ENCODE measurements at regions not wholly inside any gene's neighbourhood (a gene's known extent, or its start where the extent isn't known, plus 50 kb on each side); places are given as distances from the start of the nearest gene placed in this dataset.
"Not testable (repeated sequence)": the region's sequence is repeated elsewhere in the genome, so short reads cannot be mapped to it uniquely, and the experiment has no call there.

DNA sequence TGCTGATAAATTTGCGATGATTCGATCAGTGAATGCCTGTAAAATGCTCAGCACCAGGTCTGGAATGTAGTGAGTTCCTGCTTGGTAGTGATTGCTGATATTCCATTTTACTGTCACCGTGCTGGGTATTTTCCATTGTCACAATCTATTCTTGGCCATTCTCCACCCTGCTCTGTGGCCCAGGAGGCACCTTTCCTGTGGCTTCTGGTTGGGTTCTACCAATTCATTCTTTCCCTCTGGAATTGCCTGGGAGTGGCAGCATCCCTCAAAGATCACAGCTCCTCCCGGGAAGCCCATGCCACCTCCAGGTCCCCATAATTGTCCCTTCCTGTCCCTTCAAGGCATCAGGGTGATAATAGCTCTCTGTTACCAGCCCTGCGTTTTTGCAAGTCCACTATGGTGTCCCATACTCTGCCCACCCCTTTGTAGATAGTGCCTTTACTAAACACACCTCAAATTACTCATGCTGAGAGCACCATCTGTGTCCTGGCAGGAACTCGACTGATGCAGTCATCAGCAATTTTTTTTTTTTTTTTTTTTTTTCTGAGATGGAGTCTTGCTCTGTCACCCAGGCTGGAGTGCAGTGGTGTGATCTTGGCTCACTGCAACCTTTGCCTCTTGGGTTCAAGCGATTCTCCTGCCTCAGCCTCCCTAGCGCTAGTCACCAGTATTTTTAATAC, 177.8 kb upstream of the PROK2 start:
- DNase-seq, result peak; percentile 60

DNA sequence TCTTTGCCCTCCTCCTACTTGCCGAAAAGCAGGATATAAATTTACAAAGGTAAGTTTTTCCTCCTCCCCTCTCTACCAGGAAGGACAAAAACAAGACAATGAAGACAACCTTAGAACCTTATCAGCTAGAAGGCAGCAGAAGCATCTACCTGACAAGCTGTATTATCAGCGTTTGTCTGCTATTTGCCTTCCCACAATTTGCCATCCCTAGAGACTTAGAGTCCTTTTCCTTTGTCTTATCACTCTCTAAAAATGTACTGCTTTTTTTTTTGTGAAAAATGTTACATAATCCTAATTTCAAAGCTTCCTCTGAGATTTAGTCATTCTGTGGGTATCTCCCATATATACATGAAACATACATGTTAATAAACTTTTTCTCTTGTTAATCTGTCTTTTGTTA, 176.9 kb upstream of the PROK2 start:
- no peak for DNase-seq

DNA sequence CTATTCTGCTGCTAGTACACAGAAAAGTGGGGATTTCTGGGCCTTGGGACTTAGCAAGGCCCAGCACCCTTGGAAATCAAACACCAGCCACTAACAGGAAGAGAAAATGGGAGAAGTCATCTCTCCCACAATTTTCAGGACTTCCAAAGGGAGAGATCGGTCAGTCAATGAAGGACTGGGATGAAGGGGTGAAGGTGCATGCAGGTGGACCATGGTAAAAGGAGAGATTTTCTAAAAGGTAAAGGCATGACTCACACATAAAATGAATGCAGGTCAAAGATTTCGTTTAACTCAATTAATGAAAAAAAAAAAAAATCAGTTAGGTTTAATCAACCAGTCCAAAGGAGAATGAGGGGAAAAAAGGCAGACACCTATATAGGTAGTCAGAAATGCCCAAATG, 176.4 kb upstream of the PROK2 start:
- DNase-seq, result no peak

DNA sequence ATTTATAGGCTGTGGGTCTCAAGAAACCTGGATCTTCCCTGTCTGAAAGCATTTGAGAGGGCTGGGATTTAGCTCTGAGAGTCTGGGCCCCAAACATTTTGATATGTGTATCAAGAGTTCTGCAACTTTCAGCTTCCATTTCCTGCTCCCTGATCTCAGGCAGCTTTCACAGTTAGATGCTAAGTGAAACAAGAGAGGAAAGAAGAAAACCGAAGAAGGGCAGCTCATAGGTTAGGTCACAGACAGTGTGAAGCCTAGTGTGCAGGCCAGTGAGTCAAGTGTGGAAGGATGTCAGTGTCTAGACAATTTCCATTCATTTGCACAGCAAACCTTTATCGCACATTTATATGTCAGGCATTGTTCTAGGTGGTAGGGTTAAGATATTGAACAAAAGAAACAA, 173.6 kb upstream of the PROK2 start:
- DNase-seq, result no peak

DNA sequence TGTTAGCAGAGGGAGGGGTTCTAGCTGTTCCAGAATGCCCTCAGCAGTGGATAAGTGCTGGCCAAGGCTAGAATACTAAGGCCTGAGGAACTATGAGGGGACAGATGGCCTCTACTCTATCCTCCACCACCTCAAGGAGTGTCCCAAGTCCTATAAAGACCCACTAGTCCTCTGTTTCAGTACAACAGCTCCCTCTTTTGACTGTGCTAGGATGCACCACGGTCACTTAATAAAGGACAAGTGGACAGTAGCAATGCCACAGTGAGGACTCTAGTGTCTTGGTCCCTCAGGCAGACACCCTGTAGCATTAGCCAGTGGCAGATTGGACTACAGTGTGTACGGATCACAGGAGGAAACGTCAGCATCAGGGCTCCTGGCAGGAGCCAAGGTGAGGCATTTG, 171.8 kb upstream of the PROK2 start:
- DNase-seq, result no peak

DNA sequence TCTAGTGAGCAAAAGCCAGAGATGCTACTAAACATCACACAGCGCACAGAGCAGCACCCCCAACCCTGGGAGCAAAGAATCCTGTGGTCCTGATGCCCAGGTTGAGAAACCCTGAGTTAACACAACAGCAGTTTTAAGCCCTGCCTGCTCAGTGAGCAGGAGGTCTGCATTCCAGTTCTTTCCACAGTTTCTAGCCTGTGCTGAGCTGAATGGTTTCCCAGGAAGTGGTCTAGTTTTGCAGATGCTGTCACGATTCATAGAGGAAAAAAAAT, 171.1 kb upstream of the PROK2 start:
- no peak for DNase-seq

DNA sequence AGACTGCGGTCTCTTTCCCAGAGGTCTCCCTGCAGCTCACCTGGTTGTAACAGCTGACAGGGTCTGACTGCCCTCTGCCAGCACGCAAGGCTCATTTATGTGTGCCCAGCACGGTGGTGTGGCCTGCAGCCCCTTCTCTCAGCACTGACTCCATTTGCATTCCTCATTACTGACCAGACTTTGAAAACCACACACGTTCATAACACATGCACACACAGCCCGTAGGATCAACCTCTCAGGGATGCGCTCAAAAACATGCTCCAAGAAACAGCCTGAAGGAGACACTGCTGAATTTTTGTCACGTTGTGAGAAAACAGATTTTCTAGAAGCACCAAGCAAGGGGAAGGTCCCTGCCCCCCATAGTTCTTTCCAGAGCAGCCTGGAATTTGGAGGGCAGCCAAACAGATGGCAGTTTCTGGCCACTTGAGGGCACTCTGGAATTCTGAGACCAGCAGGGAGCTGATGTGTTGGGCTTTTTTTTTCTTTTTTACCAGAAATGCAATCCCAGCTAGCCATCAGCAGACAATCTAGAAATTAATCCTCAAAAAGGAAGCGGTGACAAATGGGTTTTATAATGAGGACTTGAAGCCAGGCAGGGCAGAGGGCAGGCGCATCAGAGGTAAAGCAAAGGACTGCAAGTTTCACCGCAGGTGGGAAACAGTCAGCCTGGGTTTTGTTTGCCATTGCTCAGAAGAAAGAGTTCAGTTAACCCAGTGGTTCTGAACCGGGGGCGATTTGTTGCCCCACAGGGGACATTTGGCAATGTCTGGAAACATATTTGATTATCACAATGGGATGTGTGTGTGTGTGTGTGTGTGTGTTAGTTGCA, 170.5 kb upstream of the PROK2 start:
- DNase-seq, result peak; percentile 73

DNA sequence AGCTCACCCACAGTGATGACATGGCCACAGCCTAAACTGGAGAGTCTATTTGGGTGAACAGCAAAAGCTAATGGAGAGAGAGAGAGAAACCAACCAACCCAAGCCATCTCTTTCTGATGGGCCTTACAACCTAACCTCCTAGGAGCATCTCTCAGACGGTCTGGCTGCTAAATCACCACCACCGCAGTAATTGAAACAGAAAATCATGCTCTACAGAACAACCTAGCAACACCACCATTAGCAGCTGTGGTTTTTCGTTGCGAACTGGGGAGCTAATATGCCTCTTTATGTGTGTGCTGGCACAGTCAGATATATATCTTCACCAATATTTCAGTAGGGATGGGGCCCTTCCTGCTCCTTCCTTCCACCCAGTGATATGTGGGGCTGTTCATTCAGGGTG, 166.9 kb upstream of the PROK2 start:
- no peak for DNase-seq

DNA sequence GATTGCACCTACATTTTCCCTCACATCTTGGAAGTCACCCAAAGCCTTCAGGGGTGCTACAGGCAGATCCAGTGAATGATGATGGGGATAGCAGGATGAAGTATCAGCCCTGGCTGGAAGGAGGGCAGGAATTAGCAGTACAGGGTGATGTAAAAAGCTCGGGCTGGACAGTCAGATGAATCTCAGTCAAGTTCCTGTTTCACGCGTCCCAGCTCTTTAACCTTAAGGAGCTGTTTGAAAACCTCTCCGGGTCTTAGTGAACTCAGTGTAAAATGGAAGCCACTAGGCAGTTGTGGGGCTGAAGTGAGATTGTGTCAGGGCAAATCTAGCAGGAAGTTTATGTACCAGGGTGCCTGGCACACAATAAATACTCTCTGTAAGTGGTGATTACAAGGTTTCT, 166.4 kb upstream of the PROK2 start:
- DNase-seq, result no peak

DNA sequence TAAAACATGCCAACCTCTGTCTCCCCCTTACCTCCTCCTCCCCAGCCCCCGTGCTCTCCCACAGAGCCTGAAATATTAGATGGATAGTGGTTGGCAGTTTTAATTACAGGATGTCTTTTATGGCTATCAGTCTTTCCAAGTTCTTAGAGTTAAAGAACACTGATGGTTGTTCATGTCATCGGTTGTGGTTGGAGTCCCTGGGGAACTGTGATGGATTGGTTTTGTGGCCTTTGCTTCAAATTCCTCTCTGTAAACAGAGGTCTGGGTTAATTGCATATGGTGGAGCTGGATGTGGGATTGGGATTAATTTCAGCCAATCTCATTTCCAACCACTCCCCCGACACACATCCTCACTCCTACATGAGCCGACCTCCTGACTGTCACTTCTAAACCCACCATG, 164.5 kb upstream of the PROK2 start:
- DNase-seq, result no peak

DNA sequence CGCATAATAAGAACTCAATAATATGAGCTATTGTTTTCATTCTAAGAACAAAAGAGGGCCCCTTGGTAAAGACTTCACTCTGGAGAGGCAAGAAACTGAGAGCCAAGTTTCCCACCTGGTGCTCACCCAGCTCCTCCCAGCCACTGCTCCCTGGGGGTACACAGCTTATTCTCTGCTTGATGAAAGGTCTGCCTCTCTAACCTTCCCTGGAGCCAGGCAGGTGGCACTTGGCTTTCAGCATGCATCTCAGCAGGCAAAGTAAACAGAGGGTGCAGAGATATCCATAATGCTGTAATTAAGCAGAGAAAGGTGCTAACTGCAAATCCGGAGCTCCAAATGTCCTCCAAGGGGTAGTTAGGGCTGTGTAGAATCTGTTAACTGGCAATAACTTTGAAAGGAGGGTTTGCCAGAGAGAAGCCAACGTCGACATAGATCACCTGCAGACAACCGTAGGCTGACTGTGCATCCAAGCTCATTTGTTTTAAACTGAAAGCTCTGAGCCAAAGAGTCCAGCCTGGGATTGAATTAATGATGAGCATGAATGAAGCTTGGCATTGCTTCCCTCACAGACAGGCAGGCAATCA, 159.6 kb upstream of the PROK2 start:
- peak; percentile 80 for DNase-seq

DNA sequence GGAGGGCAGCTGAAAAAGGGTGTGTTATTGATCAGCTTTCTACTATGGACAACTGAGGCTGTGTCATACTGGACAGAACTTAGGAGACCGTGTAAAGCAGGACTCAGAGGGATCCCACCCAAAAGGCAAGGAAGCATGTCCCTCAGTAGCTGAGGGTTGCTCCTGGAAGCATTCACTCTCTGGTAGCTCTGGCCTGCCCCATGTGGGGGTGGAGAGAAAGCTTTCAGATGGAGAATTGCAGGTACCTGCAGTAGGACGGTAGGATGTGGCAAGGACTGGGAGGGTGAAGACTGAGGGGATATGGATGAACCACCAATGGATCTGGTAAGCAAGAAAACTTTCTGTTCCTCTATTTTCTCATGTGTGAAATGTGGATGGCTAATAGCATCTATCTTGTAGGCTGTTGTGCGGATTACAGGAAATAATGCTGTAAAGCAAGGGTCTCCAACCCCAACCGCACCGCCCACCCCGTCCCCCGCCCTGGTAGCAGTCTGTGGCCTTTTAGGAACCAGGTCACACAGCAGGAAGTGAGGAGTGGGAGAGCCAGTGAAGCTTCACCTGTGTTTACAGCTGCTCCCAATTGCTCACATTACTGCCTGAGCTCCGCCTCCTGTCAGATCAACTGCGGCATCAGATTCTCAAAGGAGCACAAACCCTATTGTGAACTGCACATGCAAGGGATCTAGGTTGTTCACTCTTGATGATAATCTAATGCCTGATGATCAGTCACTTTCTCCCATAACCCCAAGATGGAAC, 157.7 kb upstream of the PROK2 start:
- no peak for DNase-seq

DNA sequence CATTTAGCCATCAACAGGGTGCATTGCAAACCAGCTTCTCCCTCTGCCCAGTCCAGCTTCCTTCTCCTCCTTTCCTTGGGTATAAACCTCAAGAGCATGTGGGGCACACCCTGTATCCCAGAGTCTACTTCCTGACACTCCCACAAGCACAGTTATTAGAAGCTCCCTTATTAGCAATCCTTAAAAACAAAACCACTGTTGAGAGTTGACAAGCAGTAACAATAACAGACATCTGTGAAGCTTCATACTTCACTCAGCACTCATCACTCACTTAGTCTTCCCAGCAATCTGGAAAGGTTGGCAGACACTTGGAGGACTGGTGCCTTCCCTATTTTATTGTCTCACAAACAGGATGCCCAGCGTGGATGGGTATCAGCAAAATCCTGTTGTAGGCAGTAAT, 155.5 kb upstream of the PROK2 start:
- no peak for DNase-seq

DNA sequence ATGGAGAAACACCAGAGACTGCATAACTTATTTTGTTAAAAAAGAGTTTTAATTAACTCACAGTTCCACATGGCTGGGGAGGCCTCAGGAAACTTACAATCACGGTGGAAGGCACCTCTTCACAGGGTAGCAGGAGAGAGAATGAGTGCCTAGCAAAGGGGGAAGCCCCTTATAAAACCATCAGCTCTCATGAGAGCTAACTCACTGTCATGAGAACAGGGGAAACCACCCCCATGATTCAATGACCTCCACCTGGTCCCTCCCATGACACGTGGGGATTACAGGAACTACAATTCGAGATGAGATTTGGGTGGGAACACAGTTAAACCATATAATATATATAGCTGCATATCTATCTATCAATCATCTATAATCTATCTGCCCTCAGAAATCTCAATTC, 153.1 kb upstream of the PROK2 start:
- DNase-seq, result not testable (repeated sequence)

DNA sequence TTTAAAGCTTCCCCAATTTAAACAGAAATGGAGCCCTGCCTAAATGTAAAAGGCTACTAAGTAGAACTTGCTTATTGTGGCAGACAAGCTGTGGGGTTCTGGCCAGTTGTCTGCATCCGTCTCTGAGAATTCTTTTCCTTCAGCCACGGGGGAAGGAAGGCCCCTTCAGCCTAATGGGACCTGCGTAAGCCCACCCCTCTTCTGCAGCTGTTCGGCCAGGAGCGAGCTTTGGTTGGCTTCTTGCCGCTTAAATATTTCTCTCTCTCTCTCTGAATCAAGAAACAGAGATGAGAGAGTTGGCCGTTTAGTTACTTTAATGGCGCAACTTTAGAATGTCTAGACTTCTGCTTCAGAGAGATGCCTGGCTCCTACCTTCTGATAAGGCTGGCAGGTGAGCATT, 151.7 kb upstream of the PROK2 start:
- no peak for DNase-seq

DNA sequence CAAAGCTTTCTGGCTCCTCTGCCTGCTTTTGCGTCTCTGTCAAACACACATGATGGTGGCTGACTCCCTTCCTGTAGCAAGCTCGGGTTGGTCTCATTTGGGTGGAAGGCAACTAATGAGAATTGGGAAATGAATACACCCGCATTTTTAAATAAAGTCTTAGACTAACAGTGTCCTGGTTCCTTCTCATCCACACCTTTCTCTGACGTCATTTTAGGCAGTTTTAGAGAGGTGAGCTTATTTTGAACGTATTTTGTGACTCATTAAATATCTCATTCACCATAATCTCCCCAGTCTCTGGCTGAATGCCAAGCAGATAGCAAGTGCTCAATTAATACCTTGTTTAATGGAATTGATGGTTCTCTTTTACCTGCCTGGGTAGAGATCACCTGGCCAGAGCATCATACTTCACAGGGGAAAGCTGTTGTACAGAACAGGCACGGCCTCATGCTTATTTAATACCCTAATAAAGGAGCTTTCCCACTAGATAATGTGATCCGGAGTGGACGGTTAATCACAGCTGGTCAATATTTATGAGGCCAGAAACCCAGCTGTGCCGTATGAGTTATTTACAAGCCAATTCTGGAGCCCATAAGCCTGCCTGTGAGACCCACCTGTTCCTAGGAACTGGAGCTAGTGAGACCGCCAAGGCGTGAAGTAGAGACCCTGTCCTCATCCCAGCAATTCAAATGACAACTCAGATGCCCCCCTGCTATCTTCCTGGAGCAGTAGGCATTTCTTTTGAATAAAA, 149.7 kb upstream of the PROK2 start:
- DNase-seq, result no peak

DNA sequence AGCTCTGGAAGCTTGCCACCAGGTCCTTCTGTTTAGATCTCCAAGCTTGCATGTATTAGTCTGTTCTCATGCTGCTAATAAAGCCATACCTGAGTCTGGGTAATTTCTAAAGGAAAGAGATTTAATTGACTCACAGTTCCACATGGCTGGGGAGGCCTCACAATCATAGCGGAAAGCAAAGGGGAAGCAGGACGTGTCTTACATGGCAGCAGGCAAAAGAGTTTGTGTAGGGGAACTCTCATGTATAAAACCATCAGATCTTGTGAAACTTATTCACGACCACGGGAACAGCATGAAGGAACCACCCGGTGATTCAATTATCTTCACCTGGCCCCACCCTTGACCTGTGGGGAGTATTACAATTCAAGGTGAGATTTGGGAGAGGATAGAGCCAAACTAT, 147.0 kb upstream of the PROK2 start:
- no peak for DNase-seq

DNA sequence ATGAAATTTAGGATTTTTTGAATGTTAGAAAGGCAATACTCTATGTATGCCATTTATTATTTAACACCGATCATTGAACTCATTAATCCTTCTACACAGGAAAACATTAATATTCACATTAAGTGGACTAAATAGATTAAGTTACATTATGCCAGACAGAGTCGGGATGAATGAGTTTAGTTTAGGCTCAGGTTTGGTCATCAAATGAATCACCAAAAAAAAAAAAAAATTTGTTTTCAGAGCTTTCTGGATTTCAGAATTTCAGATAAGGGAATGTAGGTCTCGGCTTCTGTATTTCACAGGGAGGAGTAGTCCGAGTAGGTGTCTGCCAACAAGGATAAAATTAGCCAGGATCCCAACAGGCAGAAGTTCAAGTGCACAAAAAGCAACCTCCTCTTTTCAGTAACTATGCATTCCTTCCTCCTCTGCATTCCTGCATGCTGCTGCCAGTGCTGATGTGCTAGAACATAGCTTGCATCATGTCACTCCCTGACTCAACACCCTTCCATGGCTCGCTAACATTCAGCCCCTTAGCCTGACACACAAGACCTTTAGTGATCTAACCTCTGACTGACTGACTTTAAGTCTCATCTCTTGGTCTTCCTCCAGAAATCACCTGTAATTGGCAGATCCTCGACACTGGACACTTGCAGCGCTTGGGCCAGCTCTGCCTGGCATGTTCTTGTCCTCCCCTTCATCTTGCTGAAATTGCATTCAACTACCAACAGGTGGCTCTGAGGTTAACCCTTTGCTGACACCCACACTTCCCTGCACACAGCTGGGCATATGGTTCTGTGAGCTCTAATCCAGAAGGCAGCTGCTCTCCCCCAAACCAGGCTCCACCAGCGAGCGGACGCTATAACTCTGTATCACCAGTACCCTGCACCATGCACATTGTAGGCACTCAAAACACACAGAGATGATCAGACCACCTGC, 145.4 kb upstream of the PROK2 start:
- peak; percentile 5 for DNase-seq

DNA sequence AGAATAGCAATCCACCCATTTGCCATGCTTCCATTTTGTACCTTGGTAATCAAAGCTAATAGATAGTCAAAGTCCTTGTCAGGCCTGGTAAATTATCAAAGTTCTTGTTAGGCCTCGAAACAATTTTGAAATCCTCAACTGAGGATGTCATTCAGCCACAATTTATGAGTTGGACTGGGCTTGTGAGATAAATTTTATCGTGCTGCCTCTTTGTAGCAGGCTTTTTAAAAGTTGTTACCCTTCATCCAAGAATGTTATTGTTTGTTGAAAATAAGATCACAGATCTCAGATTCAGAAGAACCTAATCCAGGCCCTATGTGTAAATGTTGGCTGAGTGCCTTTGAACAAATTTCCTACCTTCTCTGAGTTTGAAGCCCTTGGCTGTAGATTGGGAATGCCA, 143.3 kb upstream of the PROK2 start:
- DNase-seq, result no peak

DNA sequence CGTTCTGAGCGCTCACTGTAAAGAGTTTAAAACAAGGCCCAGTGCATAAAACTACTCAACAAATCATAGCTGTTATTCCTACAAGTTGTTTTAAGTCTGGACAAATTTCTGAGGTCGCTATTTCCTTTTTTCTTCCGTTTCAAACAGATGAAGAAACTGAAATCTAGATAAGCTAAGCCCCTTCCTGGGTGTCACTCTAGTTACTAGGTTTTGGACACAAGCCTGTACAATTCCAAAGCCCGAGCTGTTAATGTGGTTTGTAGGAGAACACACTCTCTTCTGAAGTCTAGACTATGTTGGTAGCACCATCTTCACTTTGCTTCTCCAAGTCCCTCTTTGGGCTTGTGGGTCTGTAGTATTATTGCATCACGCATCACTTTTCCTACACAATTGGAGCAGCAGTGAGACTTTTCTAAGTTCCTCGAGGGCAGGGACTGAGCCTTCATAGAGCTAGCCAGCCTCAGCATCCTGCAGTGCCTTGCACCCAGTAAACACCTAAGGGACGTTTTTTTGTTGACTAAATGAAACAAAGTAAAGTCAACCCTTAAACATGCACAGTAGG, 142.6 kb upstream of the PROK2 start:
- DNase-seq, result no peak

DNA sequence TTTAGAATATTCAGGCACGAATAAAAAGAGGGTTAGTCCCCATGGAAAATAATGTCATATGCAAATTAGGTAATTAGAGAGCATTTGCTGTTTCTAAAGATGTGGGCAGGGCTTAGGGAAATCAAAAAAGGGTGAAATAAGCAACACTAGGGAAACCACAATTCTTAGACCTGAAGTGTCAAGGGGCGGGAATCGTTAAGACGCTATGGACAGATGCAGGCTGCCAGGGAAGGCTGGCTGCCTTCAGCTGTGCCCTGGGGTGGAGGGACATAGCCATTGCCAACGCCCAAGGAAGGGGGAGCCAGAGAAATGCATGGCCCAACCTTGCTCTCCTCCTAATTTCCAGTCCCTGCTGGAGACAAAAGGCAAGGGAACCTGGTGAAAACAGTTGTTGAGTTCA, 141.7 kb upstream of the PROK2 start:
- DNase-seq, result no peak

DNA sequence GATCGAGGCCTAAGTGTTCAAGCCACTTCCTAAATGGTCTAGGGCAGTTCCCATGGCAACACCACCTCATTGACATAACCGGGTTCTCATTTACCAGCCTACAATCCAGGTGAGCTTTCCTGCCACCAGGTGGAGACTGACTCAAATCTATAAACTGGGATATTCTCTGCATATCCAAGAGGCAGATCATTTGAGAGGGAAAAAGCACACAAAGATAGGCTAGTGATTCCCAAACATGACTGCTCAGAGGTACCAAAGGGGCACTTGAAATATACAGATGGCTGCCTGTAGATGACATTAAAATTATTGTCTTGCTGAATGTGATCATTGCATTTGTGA, 141.3 kb upstream of the PROK2 start:
- peak; percentile 82 for DNase-seq
